SK-N-MC (cell line): ENCODE measurements at regions not wholly inside any gene's neighbourhood (a gene's known extent, or its start where the extent isn't known, plus 50 kb on each side); places are given as distances from the start of the nearest gene placed in this dataset.

Experiments
- EZH2 ChIP-seq: fragments of 200-600 bp; sonication (generic); IDR thresholded peaks from one replicate; pipeline ENCODE4 v1.6.1; 2017; ENCODE audit warnings: antibody characterized with exemption
- FOXP2 ChIP-seq: optimal IDR thresholded peaks from 2 replicates; pipeline ENCODE3; 2011; ENCODE audit warnings: mild to moderate bottlenecking, moderate library complexity; ENCODE audit not compliant: insufficient read depth; ENCODE audit errors: extremely low read length, control extremely low read depth
- POLR2AphosphoS5 ChIP-seq: IDR thresholded peaks from 2 replicates; pipeline ENCODE4 v1.6.1; 2012; ENCODE audit warnings: mild to moderate bottlenecking, low read depth, low read length, borderline replicate concordance

GRCh38 chr13:74891610-74892009 is 590.4 kb downstream of the TBC1D4 start:
- TF ChIP-seq POLR2AphosphoS5 = no peak
- TF ChIP-seq EZH2 = no peak
- TF ChIP-seq FOXP2 = no peak
